ENCODE measurements at regions not wholly inside any gene's neighbourhood (a gene's known extent, or its start where the extent isn't known, plus 50 kb on each side); places are given as distances from the start of the nearest gene placed in this dataset.

GRCh38 chr1:187680823-187681222 lies 852.1 kb downstream of the PLA2G4A start:
- H3K9me3 ChIP-seq = no peaks in the 10 kb centered on the region
- 73 to 74% methylated on average over 1 of the region's 1 CpG for WGBS, 2 donors
- no peak overlapping the region for H3K27ac ChIP-seq
- H3K4me1 ChIP-seq = no peaks in the 10 kb centered on the region
- H3K36me3 ChIP-seq = no peaks in the 10 kb centered on the region
- no peak overlapping the region for H3K4me3 ChIP-seq
- TF ChIP-seq CTCF (IDR thresholded peaks at IDR 0.05) = no peak
- no peak for TF ChIP-seq POLR2A (IDR thresholded peaks at IDR 0.05)
- no peaks in the 10 kb centered on the region for H3K27me3 ChIP-seq
- no peak for DNase-seq
- intact Hi-C loops (cut with DNase I) = no loop called here

DNA sequence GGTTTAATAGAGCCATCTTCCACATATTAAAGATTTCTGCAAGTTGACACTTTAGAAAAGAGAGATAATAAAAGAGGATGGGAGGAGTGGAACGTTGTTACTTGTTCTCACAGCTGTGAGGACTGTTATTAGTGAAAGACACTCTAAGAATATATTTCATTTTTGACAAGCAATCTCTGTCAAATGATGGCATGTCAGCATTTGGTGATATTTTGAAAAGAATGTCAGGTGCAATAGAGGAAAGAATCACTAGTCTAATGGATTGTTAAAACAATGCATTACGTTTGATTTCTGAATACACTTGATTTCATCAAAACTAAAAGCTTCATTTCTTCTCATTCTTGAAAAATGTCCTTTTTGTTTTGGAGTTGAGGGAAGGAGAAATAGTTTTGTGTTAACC lies 853.4 kb downstream of the PLA2G4A start:
- Histone ChIP-seq H3K9me3 (no peaks in the 10 kb centered on the region), H3K27ac (no peak overlapping the region), H3K36me3 (no peaks in the 10 kb centered on the region), H3K27me3 (no peaks in the 10 kb centered on the region), H3K4me3 (no peak overlapping the region), H3K4me1 (no peaks in the 10 kb centered on the region)
- WGBS, 2 donors = 28 to 32% methylated on average over 2 of the region's 2 CpGs
- DNase-seq = no peak
- TF ChIP-seq POLR2A (IDR thresholded peaks at IDR 0.05) (no peak), CTCF (IDR thresholded peaks at IDR 0.05) (no peak)
- intact Hi-C loops (cut with DNase I) = no loop called here

GRCh38 chr1:187685333-187685732 lies 856.6 kb downstream of the PLA2G4A start:
- H3K9me3 ChIP-seq = no peaks in the 10 kb centered on the region
- intact Hi-C loops (cut with DNase I) = no loop called here
- DNase-seq = no peak
- TF ChIP-seq CTCF (IDR thresholded peaks at IDR 0.05) (no peak), POLR2A (IDR thresholded peaks at IDR 0.05) (no peak)
- no peak overlapping the region for H3K4me3 ChIP-seq
- no peaks in the 10 kb centered on the region for H3K36me3 ChIP-seq
- H3K4me1 ChIP-seq = peaks cover 0 to 16% (median 0%) of the 10 kb centered on the region in 3 donors
- H3K27ac ChIP-seq = no peak overlapping the region
- no peaks in the 10 kb centered on the region for H3K27me3 ChIP-seq

DNA sequence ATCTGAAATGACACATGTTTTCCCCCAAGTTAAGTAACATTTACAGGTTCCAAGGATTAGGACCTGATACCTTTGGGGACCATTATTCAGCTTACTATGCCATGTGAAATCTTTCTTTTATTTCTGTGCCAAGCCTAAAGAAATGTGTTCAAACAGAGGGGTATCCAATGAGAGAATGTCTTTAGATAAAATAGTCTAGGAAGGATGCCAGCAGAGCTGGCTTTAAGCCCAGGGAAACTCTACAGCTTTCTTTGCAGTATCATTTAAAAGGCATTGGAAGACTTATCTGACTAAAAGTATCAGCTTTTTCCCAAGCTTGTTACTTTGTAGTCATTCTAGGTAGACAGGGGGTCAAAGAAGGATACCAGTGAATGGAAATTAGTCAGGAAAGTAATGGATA lies 860.4 kb downstream of the PLA2G4A start:
- intact Hi-C loops (cut with DNase I) = no loop called here
- DNase-seq = no peak
- Histone ChIP-seq H3K27me3 (no peaks in the 10 kb centered on the region), H3K27ac (no peak overlapping the region), H3K36me3 (no peaks in the 10 kb centered on the region), H3K4me3 (no peak overlapping the region), H3K4me1 (peaks cover 0 to 16% (median 0%) of the 10 kb centered on the region in 3 donors), H3K9me3 (no peaks in the 10 kb centered on the region)
- TF ChIP-seq CTCF (IDR thresholded peaks at IDR 0.05) (no peak), POLR2A (IDR thresholded peaks at IDR 0.05) (no peak)

DNA sequence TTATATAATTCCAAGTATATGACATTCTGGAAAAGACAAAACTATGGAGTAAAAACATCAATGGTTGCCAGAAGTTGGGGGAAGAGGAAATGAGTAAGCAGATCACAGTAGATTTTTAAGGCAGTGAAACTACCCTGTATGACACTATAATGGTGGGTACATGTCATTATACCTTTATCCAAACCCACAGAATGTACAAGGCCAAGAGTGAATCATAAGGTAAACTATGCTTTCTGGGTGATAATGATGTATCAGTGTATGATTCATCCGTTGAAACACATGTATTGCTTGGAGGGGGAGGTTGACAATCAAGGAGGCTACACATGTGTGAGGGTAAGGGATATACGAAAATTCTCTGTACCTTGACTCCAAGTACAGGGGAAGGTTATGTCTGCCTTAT lies 862.7 kb downstream of the PLA2G4A start:
- Histone ChIP-seq H3K27me3 (no peaks in the 10 kb centered on the region), H3K36me3 (no peaks in the 10 kb centered on the region), H3K9me3 (no peaks in the 10 kb centered on the region), H3K4me3 (no peak overlapping the region), H3K4me1 (peaks cover 0 to 16% (median 0%) of the 10 kb centered on the region in 3 donors), H3K27ac (no peak overlapping the region)
- TF ChIP-seq POLR2A (IDR thresholded peaks at IDR 0.05) (no peak), CTCF (IDR thresholded peaks at IDR 0.05) (no peak)
- no peak for DNase-seq
- 31 to 48% methylated on average over 2 of the region's 2 CpGs for WGBS, 2 donors
- intact Hi-C loops (cut with DNase I) = no loop called here

Data from esophagus squamous epithelium (tissue), 5 donors.